Stomach (tissue), 8 donors: ENCODE measurements at regions not wholly inside any gene's neighbourhood (a gene's known extent, or its start where the extent isn't known, plus 50 kb on each side); places are given as distances from the start of the nearest gene placed in this dataset.
A peak's percentile ranks its signal among the peaks of the same experiment; 100 is the strongest.

Experiments
- DNase-seq, 2 donors: peaks; one replicate each; pipeline versions ENCODE4 v3.0.0 to v3.0.0-alpha.2; 2013 to 2019
- H3K27ac ChIP-seq, 5 donors: fragments of 200-600 bp in 4 of 5; sonication (generic) in 4 of 5; one replicate each; pipeline ENCODE4 v1.5.1; 2013 to 2019; ENCODE audit warnings: mild to moderate bottlenecking in 1 of 5, moderate library complexity in 1 of 5
- H3K27me3 ChIP-seq, 3 donors: fragments of 200-600 bp; sonication (generic); one replicate each; pipeline ENCODE4 v1.5.1; 2017 to 2019; ENCODE audit warnings: mixed run types in 1 of 3
- H3K36me3 ChIP-seq, 4 donors: fragments of 200-600 bp; sonication (generic); 1 replicate in 3 of 4; 2 replicates in 1 of 4; pipeline ENCODE4 v1.5.1; 2016 to 2019
- H3K4me1 ChIP-seq, 4 donors: fragments of 200-600 bp; sonication (generic); one replicate each; pipeline ENCODE4 v1.5.1; 2016 to 2019
- H3K4me3 ChIP-seq, 4 donors: fragments of 200-600 bp; sonication (generic) in 3 of 4; one replicate each; pipeline ENCODE4 v1.5.1; 2016 to 2019; ENCODE audit warnings: mild to moderate bottlenecking in 1 of 4
- H3K9me3 ChIP-seq, 4 donors: fragments of 200-600 bp; sonication (generic); one replicate each; pipeline ENCODE4 v1.5.1; 2016 to 2019
- EP300 ChIP-seq: sonication (generic); formaldehyde crosslinking; IDR thresholded peaks from one replicate; pipeline ENCODE4 v1.6.1; 2017; ENCODE audit warnings: antibody characterized with exemption
- POLR2A ChIP-seq, 4 donors: fragments of 450-650 bp; IDR thresholded peaks; one replicate each; pipeline ENCODE4 v1.6.1; 2016; ENCODE audit warnings: antibody characterized with exemption in 4 of 4, control low read depth in 2 of 4, mild to moderate bottlenecking in 1 of 4, moderate library complexity in 1 of 4
- POLR2AphosphoS5 ChIP-seq, 3 donors: sonication (generic); formaldehyde crosslinking; IDR thresholded peaks; one replicate each; pipeline ENCODE4 v1.6.1; 2016; ENCODE audit warnings: antibody characterized with exemption in 3 of 3
- WGBS, 5 donors: extraction: QIAGEN DNeasy Blood & Tissue Kit in 3 of 5; methylation state at CpG; one replicate each; pipeline versions ENCODE4 v1.1.5 to v1.1.7; 2013 to 2018; 5-methylcytosine and 5-hydroxymethylcytosine counted together
- intact Hi-C: fragments of 100-400 bp; cut with DNase I; formaldehyde crosslinking; loops from one replicate; pipeline ENCODE4 v1.15.1; 2023; ENCODE audit warnings: low total_unique reads
- TF ChIP-seq, protein P1 (sequence below), 7 experiments: fragments of 450-650 bp in 4 of 7; fragments of 200-600 bp in 3 of 7; sonication (generic) in 3 of 7; IDR thresholded peaks; one replicate each; pipeline ENCODE4 v1.5.1; 2016 to 2019; ENCODE audit warnings: antibody characterized with exemption in 7 of 7, control low read depth in 2 of 7, mild to moderate bottlenecking in 1 of 7
- donor health status: healthy with polysubstance abuse.
- donor health status: Bipolar disorder and iron deficiency.
- donor health status: healthy.

DNA sequence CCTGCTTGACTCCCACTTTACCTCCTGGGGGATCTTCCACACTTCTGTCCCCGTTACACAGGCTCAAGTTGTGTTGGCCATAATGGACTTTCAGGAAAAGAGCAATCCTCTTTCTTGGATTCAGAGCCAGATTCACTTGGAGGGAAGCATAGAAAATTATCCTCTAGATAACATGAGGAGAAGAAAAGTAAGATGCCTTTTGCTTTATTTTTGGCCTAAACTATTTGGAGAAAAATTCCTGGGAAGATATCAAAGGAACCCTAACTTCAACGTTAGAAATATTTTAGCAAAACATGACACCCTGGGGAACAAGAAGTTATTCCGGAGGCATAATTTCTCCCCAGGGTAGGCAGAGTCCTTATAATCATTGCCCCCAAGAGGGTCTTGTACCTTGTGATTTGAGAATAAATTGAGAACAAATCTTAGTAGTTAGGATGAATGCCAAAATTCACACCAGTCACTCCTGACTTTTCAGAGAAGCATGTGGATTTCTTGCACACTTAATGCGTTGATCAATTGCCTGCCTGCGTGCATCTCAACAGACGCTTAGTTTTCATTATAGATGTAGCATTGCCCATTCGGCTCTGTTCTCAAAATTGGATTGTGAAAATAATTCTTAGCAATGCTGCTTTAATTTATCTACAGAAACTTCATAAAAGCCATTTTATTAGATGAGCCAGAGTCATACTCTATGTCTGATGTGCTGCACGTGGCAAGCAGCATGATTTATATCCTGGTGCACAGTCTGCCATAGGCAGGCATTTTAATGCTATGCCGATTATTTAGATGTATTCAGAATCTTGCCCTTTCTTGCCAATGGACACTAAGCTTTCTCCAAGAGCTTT is 224.4 kb downstream of the C7orf25 start:
- DNase-seq = no peak
- Histone ChIP-seq H3K4me1 (peaks cover 0 to 7% (median 2%) of the 10 kb centered on the region in 4 donors), H3K4me3 (no peak overlapping the region), H3K9me3 (no peaks in the 10 kb centered on the region), H3K27me3 (no peaks in the 10 kb centered on the region), H3K36me3 (no peaks in the 10 kb centered on the region), H3K27ac (no peak overlapping the region)
- intact Hi-C loops = no loop called here
- WGBS, 5 donors = 76 to 83% (median 83%) methylated on average over 9 of the region's 9 CpGs
- no peak for TF ChIP-seq EP300
- no peak for TF ChIP-seq POLR2A (IDR thresholded peaks at IDR 0.05)
- TF ChIP-seq POLR2AphosphoS5 (IDR thresholded peaks at IDR 0.05) = no peak
- TF ChIP-seq, protein P1, sequence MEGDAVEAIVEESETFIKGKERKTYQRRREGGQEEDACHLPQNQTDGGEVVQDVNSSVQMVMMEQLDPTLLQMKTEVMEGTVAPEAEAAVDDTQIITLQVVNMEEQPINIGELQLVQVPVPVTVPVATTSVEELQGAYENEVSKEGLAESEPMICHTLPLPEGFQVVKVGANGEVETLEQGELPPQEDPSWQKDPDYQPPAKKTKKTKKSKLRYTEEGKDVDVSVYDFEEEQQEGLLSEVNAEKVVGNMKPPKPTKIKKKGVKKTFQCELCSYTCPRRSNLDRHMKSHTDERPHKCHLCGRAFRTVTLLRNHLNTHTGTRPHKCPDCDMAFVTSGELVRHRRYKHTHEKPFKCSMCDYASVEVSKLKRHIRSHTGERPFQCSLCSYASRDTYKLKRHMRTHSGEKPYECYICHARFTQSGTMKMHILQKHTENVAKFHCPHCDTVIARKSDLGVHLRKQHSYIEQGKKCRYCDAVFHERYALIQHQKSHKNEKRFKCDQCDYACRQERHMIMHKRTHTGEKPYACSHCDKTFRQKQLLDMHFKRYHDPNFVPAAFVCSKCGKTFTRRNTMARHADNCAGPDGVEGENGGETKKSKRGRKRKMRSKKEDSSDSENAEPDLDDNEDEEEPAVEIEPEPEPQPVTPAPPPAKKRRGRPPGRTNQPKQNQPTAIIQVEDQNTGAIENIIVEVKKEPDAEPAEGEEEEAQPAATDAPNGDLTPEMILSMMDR (IDR thresholded peaks at IDR 0.05) = no peak

DNA sequence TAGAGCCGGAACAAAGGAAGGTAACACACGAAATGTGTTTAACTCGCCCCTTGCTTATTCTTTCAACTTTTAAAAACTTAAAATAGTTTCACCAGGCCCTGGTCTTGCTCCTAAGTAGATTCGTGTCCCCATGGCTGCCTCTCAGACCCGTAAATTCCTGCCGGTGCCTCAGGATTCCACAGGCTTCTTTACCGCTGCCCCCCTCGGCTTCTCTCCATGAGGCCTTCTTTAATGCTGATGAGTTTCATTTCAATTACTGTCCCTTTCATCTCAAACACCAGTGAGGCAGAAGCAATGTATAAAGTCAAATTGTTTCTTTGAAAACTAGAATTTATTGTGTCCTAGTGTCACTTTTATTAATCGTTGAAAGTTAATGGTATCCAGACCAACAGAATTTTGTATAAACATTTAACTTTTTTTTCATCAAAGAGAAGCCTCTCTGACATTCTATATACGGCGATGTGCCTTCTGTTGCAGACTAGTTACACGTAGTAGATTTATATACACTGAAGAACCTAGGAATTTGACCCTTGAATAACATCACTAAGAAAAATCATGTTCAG is 225.2 kb downstream of the C7orf25 start:
- intact Hi-C loops = no loop called here
- 63 to 80% (median 69%) methylated on average over 12 of the region's 12 CpGs for WGBS, 5 donors
- no peak for DNase-seq
- H3K27me3 ChIP-seq = no peaks in the 10 kb centered on the region
- no peak overlapping the region for H3K4me3 ChIP-seq
- peak overlapping the region in 1 of 5 donors; percentile 4 for H3K27ac ChIP-seq
- H3K9me3 ChIP-seq = no peaks in the 10 kb centered on the region
- H3K4me1 ChIP-seq = peaks cover 0 to 7% (median 0%) of the 10 kb centered on the region in 4 donors
- H3K36me3 ChIP-seq = no peaks in the 10 kb centered on the region
- TF ChIP-seq POLR2A (IDR thresholded peaks at IDR 0.05) (no peak), EP300 (no peak)

DNA sequence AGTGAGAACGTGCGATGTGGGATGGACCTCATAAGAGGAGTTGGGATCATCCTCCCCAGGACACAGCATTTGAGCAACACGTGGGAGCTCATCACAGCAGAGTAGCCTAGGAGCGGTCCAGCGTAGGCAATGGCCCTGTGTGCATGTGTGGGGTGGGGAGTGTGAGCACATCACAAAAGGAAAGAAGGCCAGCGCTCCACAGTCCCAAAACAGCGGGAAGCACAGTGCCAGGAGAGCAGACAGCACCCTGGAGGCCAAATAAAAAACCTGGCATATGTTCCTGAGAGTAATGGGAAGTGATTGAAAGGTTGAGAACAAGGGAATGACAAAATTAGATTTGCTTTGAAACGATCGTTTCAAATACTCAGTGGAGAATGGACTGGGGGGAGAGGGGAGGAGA is 226.0 kb downstream of the C7orf25 start:
- no peak overlapping the region for H3K4me3 ChIP-seq
- no peaks in the 10 kb centered on the region for H3K27me3 ChIP-seq
- H3K4me1 ChIP-seq = peaks cover 0 to 2% (median 0%) of the 10 kb centered on the region in 4 donors
- DNase-seq = no peak
- intact Hi-C loops = no loop called here
- no peak overlapping the region for H3K27ac ChIP-seq
- WGBS, 5 donors = 57 to 75% (median 62%) methylated on average over 9 of the region's 9 CpGs
- TF ChIP-seq EP300 = no peak
- no peak for TF ChIP-seq POLR2A (IDR thresholded peaks at IDR 0.05)
- TF ChIP-seq POLR2AphosphoS5 (IDR thresholded peaks at IDR 0.05) = no peak
- H3K9me3 ChIP-seq = no peaks in the 10 kb centered on the region
- H3K36me3 ChIP-seq = no peaks in the 10 kb centered on the region

DNA sequence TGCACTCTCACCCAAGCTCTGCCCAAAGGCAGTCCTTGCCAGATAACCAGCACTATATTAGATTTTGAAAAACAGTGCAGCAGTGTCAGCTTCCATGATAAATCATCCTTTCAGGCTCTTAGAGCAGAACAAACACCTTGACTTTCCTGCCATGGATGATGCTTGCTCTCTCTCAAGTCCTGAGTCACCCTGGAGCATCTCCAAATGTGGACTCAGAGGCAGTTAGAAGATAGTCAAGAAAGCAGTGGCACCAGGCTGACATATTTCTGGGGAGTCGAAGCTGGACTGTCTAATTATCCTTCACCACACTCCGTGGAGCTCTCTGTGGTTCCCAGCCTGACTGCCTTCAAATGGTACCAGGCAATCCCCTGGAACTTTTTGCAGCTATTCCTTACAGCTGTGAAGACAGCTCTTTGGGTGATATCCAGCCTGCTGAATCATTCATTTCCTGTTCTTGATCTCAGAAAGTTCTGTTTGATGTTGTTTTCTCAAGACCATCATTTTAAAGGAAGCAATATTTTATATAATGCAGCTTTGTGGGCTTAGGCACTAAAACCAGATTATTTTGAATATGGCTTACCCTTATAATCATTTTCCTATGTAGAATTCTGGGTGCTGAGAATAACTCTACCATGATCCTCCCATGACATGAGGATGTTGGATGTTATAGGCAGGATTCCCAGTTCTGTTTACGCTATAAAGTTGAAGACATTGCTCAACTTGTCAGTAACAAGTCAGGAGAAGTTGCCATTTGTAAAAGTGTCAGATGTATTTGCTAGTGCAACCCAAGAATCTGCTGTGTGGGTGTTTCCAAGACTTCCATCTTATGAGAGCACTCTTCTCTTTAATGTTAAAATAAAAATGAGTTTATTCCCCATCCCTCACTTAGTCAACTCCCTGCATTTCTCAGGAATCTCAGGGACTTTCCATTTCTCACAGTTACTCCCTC is 233.8 kb downstream of the C7orf25 start:
- Histone ChIP-seq H3K36me3 (no peaks in the 10 kb centered on the region), H3K27ac (peak overlapping the region in 4 of 5 donors; percentile 6 to 60 (median 26))
- TF ChIP-seq POLR2AphosphoS5 (IDR thresholded peaks at IDR 0.05) (peak in 1 of 3 donors; percentile 52), POLR2A (IDR thresholded peaks at IDR 0.05) (no peak)

DNA sequence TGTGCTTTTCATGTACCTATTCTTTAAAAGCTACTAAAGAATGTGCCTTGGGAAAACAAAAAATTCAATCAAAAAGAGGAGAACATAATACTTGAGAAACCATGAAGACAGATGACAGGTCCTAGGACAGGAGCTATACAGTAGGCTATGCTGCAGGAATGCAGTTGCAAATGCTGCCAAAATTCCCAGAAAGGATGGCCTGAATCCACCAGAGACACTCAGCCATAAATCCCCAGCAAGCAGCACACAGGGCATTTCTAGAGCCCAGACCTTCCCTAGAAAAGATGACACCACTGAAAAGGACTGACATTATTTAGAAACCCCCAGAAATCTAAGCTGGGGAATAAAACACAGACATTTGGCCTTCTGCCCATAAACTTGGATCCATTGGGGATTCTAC is 237.3 kb downstream of the C7orf25 start:
- no peak overlapping the region for H3K4me3 ChIP-seq
- H3K36me3 ChIP-seq = no peaks in the 10 kb centered on the region
- H3K27me3 ChIP-seq = no peaks in the 10 kb centered on the region
- H3K4me1 ChIP-seq = peaks cover 0 to 15% (median 4%) of the 10 kb centered on the region in 4 donors
- H3K27ac ChIP-seq = no peak overlapping the region
- no peaks in the 10 kb centered on the region for H3K9me3 ChIP-seq
- TF ChIP-seq POLR2AphosphoS5 (IDR thresholded peaks at IDR 0.05) (no peak), POLR2A (IDR thresholded peaks at IDR 0.05) (no peak), EP300 (no peak)
- TF ChIP-seq, protein P1 (IDR thresholded peaks at IDR 0.05) = no peak
- DNase-seq = no peak
- intact Hi-C loops = no loop called here

More for the DNA sequence above, 233.8 kb downstream of the C7orf25 start:
- H3K9me3 ChIP-seq = peaks cover 0 to 6% (median 0%) of the 10 kb centered on the region in 4 donors
- no peaks in the 10 kb centered on the region for H3K27me3 ChIP-seq
- H3K4me1 ChIP-seq = peaks cover 0 to 15% (median 4%) of the 10 kb centered on the region in 4 donors
- intact Hi-C loops = no loop called here
- 34 to 70% (median 59%) methylated on average over 3 of the region's 3 CpGs for WGBS, 5 donors
- peak in 1 of 2 donors; percentile 64 for DNase-seq
- no peak overlapping the region for H3K4me3 ChIP-seq
